ENCODE measurements at regions not wholly inside any gene's neighbourhood (a gene's known extent, or its start where the extent isn't known, plus 50 kb on each side); places are given as distances from the start of the nearest gene placed in this dataset.

- DNase-seq: no peak
These were observed 90.6 kb upstream of the LDAH start for GRCh38 chr2:20913491-20913890.

GRCh38 chr2:20900052-20900636 is 77.2 kb upstream of the LDAH start:
- no peak for DNase-seq

GRCh38 chr2:20897874-20898453 is 75.1 kb upstream of the LDAH start:
- DNase-seq: no peak

GRCh38 chr2:20897047-20897446 is 74.1 kb upstream of the LDAH start:
- DNase-seq: no peak

GRCh38 chr2:20884829-20885228 is 61.9 kb upstream of the LDAH start:
- DNase-seq: no peak

GRCh38 chr2:20882466-20883170 is 59.7 kb upstream of the LDAH start:
- DNase-seq: no peak

- DNase-seq: no peak
These were observed 57.4 kb upstream of the LDAH start for GRCh38 chr2:20880221-20880771.

- DNase-seq: no peak
These were observed 56.3 kb upstream of the LDAH start for GRCh38 chr2:20879221-20879620.

GRCh38 chr2:20877960-20878359 is 55.1 kb upstream of the LDAH start:
- DNase-seq: no peak
